A549 (cell line): ENCODE measurements at regions not wholly inside any gene's neighbourhood (a gene's known extent, or its start where the extent isn't known, plus 50 kb on each side); places are given as distances from the start of the nearest gene placed in this dataset.

Source experiments
- ATAC-seq, 2 experiments: fragments of 200-7000 bp in 1 of 2; fragments of >200 bp in 1 of 2; cut with Nextera tagmentation in 1 of 2; cut with Tn5 transposase in 1 of 2; 3 replicates each; pipeline versions ENCODE4 v1.8.0 to v1.9.1; 2018 to 2020; ENCODE audit warnings: mild to moderate bottlenecking in 1 of 2, moderate library complexity in 1 of 2
- CTCF ChIA-PET: fragments of 300-600 bp; sonication (Branson Sonifier 250); formaldehyde crosslinking; extraction: SDS; loops from one replicate; lab custom pipeline; 2021; ENCODE audit warnings: antibody characterized with exemption, inconsistent platforms; lab: Yijun Ruan, JAX
- POLR2A ChIA-PET: fragments of 350-600 bp; formaldehyde crosslinking; extraction: SDS; loops from one replicate; lab custom pipeline; 2021; ENCODE audit warnings: antibody characterized with exemption, inconsistent platforms; lab: Yijun Ruan, JAX
- DNase-seq, 2 experiments: peaks; one replicate each; pipeline versions ENCODE4 v3.0.0 to v3.0.0-alpha.2; 2011 to 2016; ENCODE audit warnings: low read depth in 1 of 2, low spot score in 1 of 2
- FAIRE-seq: peaks from 2 replicates; lab custom pipeline; 2011; peaks lifted over from hg19 to GRCh38; lab: Jason Lieb, UNC
- H3K27ac ChIP-seq, 2 experiments: fragments of >200 bp; sonication (Bioruptor Twin); formaldehyde crosslinking; 3 replicates each; pipeline ENCODE4 v1.5.1; 2016 to 2017
- H3K4me1 ChIP-seq: fragments of >200 bp; sonication (Bioruptor Twin); formaldehyde crosslinking; 3 replicates; pipeline ENCODE4 v1.6.1; 2016
- H3K4me2 ChIP-seq: fragments of >200 bp; sonication (Bioruptor Twin); formaldehyde crosslinking; 3 replicates; pipeline ENCODE4 v1.6.1; 2016
- H3K4me3 ChIP-seq: fragments of >200 bp; sonication (Bioruptor Twin); formaldehyde crosslinking; 3 replicates; pipeline ENCODE4 v1.5.1; 2016
- H3K9me3 ChIP-seq: fragments of >200 bp; sonication (Bioruptor Twin); formaldehyde crosslinking; 3 replicates; pipeline ENCODE4 v1.6.1; 2016
- CEBPB ChIP-seq, 2 experiments: fragments of >200 bp in 1 of 2; sonication (Bioruptor Twin) in 1 of 2; formaldehyde crosslinking in 1 of 2; IDR thresholded peaks; 2 replicates each; pipeline ENCODE4 v1.6.1; 2012 to 2016
- CHD2 ChIP-seq: fragments of 150-350 bp; IDR thresholded peaks from 2 replicates; pipeline ENCODE4 v1.6.1; 2014; ENCODE audit warnings: low read length; ENCODE audit not compliant: partially characterized antibody
- CHD4 ChIP-seq: fragments of 200-600 bp; sonication (generic); IDR thresholded peaks from 2 replicates; pipeline ENCODE4 v1.6.1; 2016; ENCODE audit warnings: antibody characterized with exemption, mild to moderate bottlenecking, borderline replicate concordance
- EP300 ChIP-seq, 2 experiments: fragments of >200 bp; sonication (Bioruptor Twin); formaldehyde crosslinking; IDR thresholded peaks; 2 replicates in 1 of 2; 3 replicates in 1 of 2; pipeline ENCODE4 v1.6.1; 2016 to 2017
- ESRRA ChIP-seq: fragments of 150-350 bp; IDR thresholded peaks from 2 replicates; pipeline ENCODE4 v1.6.1; 2014; ENCODE audit warnings: mild to moderate bottlenecking, low read length, borderline replicate concordance
- GATA3 ChIP-seq: IDR thresholded peaks from 2 replicates; pipeline ENCODE4 v1.6.1; 2012; ENCODE audit warnings: borderline replicate concordance
- HOXA7 ChIP-seq: fragments of 250-450 bp; sonication (Bioruptor Pico); IDR thresholded peaks from 2 replicates; pipeline ENCODE4 v1.5.0; 2020; ENCODE audit warnings: mild to moderate bottlenecking, moderate library complexity
- HOXB13 ChIP-seq: fragments of 250-450 bp; sonication (Bioruptor Pico); IDR thresholded peaks from 2 replicates; pipeline ENCODE4 v1.5.0; 2020; ENCODE audit warnings: low read depth, mild to moderate bottlenecking, moderate library complexity
- JUN ChIP-seq, 2 experiments: fragments of >200 bp; sonication (Bioruptor Twin); formaldehyde crosslinking; IDR thresholded peaks; 2 replicates in 1 of 2; 3 replicates in 1 of 2; pipeline ENCODE4 v1.6.1; 2016 to 2017
- JUNB ChIP-seq: fragments of >200 bp; sonication (Bioruptor Twin); formaldehyde crosslinking; IDR thresholded peaks from 2 replicates; pipeline ENCODE4 v1.6.1; 2016
- MAFK ChIP-seq: fragments of 450-650 bp; IDR thresholded peaks from 2 replicates; pipeline ENCODE4 v1.6.1; 2014; ENCODE audit not compliant: partially characterized antibody
- NFE2L2 ChIP-seq: fragments of 150-350 bp; conservative IDR thresholded peaks from 2 replicates; pipeline ENCODE4 v1.6.1; 2014; ENCODE audit warnings: low read length
- POLR2AphosphoS2 ChIP-seq: conservative IDR thresholded peaks from 2 replicates; pipeline ENCODE4 v1.6.1; 2012; ENCODE audit warnings: low read length, improper control_type of control experiment, inconsistent platforms
- RAD21 ChIP-seq, 2 experiments: fragments of >200 bp in 1 of 2; sonication (Bioruptor Twin) in 1 of 2; formaldehyde crosslinking in 1 of 2; IDR thresholded peaks in 1 of 2; conservative IDR thresholded peaks in 1 of 2; 2 replicates in 1 of 2; 3 replicates in 1 of 2; pipeline ENCODE4 v1.6.1; 2012 to 2018; ENCODE audit warnings: inconsistent platforms in 1 of 2
- ZC3H11A ChIP-seq: fragments of 450-650 bp; IDR thresholded peaks from 2 replicates; pipeline ENCODE4 v1.6.1; 2014; ENCODE audit warnings: antibody characterized with exemption, mild to moderate bottlenecking
- ZSCAN20 ChIP-seq: fragments of 250-450 bp; sonication (Bioruptor Pico); IDR thresholded peaks from 2 replicates; pipeline ENCODE4 v1.8.0; 2022; ENCODE audit warnings: mild to moderate bottlenecking, moderate library complexity
- WGBS: methylation state at CpG from one replicate; pipeline ENCODE4 v1.1.6; 2017; ENCODE audit errors: missing lambda C conversion rate; 5-methylcytosine and 5-hydroxymethylcytosine counted together
- TF ChIP-seq, protein P1 (sequence below): fragments of 250-450 bp; sonication (Bioruptor Pico); IDR thresholded peaks from 2 replicates; pipeline ENCODE4 v1.5.0; 2020; ENCODE audit warnings: low read depth, mild to moderate bottlenecking, moderate library complexity
- TF ChIP-seq, protein P2 (sequence below): IDR thresholded peaks from 2 replicates; pipeline ENCODE4 v1.6.1; 2012
- TF ChIP-seq, protein P3 (sequence below): IDR thresholded peaks from 2 replicates; pipeline ENCODE4 v1.6.1; 2012
- TF ChIP-seq, protein P4 (sequence below): fragments of 450-650 bp; IDR thresholded peaks from 2 replicates; pipeline ENCODE4 v1.6.1; 2014; ENCODE audit warnings: antibody characterized with exemption

DNA sequence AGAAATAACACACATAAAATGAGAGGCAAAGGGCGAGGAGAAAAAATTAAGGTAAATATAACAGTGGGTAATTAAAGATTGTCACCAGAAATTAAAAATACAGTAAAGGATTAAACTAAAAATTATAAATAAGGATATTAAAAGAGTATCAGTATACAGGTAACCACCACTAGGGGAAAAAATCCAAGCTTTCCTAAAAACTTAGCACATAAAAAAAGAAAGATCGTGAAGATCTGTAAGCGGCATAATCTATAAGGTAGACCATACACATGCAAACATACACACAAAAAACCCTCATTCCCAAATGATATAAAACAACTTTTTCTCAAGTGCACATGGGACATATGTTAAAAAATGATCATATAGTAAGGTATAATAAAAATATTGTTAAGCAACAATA lies 577.3 kb upstream of the NUDT12 start:
- ChIA-PET POLR2A (no interaction called here), CTCF (no interaction called here)
- Histone ChIP-seq H3K4me1 (no peaks in the 10 kb centered on the region), H3K4me3 (no peak overlapping the region), H3K4me2 (no peak overlapping the region), H3K27ac (no peak overlapping the region), H3K9me3 (no peaks in the 10 kb centered on the region)
- WGBS = 71% methylated on average over 3 of the region's 3 CpGs
- TF ChIP-seq CHD2 (no peak), NFE2L2 (no peak), HOXA7 (CRISPR knock-in tag) (no peak), EP300 (IDR thresholded peaks at IDR 0.05) (no peak), ESRRA (no peak), ZC3H11A (no peak), CHD4 (no peak), MAFK (no peak), JUN (IDR thresholded peaks at IDR 0.05) (no peak), RAD21 (conservative IDR thresholded peaks at IDR 0.05 in 1 of 2, IDR thresholded peaks at IDR 0.05 in 1 of 2) (no peak)
- TF ChIP-seq, protein P1, sequence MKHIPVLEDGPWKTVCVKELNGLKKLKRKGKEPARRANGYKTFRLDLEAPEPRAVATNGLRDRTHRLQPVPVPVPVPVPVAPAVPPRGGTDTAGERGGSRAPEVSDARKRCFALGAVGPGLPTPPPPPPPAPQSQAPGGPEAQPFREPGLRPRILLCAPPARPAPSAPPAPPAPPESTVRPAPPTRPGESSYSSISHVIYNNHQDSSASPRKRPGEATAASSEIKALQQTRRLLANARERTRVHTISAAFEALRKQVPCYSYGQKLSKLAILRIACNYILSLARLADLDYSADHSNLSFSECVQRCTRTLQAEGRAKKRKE (CRISPR knock-in tag) = no peak
- TF ChIP-seq, protein P2, sequence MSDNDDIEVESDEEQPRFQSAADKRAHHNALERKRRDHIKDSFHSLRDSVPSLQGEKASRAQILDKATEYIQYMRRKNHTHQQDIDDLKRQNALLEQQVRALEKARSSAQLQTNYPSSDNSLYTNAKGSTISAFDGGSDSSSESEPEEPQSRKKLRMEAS = no peak
- TF ChIP-seq, protein P3, sequence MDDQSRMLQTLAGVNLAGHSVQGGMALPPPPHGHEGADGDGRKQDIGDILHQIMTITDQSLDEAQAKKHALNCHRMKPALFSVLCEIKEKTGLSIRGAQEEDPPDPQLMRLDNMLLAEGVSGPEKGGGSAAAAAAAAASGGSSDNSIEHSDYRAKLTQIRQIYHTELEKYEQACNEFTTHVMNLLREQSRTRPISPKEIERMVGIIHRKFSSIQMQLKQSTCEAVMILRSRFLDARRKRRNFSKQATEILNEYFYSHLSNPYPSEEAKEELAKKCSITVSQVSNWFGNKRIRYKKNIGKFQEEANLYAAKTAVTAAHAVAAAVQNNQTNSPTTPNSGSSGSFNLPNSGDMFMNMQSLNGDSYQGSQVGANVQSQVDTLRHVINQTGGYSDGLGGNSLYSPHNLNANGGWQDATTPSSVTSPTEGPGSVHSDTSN = no peak
- FAIRE-seq (no peak), ATAC-seq (no peak), DNase-seq (no peak)

DNA sequence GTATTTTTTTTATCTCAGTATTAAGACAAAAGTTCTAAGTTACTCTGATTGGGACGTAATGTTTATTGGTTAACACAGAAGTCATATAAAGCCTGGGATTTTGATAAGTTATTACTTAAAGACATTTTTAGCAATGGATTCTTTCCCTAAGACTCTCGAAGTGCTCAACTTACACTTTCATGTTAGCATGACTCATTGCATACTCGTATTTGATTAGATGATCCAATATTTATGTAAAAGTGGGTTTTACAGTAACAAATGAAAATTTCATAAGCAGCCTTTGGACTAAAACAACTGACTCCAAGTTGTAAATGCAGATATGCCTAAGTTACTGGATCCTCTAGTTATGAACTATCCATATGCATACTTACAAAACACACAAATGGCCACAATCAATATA lies 567.7 kb upstream of the NUDT12 start:
- ChIA-PET POLR2A (no interaction called here), CTCF (no interaction called here)
- Histone ChIP-seq H3K9me3 (peaks cover 6% of the 10 kb centered on the region), H3K4me2 (no peak overlapping the region), H3K27ac (no peak overlapping the region), H3K4me1 (no peaks in the 10 kb centered on the region), H3K4me3 (no peak overlapping the region)
- TF ChIP-seq, protein P4, sequence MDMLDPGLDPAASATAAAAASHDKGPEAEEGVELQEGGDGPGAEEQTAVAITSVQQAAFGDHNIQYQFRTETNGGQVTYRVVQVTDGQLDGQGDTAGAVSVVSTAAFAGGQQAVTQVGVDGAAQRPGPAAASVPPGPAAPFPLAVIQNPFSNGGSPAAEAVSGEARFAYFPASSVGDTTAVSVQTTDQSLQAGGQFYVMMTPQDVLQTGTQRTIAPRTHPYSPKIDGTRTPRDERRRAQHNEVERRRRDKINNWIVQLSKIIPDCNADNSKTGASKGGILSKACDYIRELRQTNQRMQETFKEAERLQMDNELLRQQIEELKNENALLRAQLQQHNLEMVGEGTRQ = no peak
- TF ChIP-seq POLR2AphosphoS2 (no peak), JUNB (no peak), ZC3H11A (no peak), HOXB13 (CRISPR knock-in tag) (no peak), GATA3 (no peak), ZSCAN20 (no peak)
- TF ChIP-seq, protein P3 = no peak
- FAIRE-seq (no peak), DNase-seq (no peak), ATAC-seq (no peak)
- 37% methylated on average over 3 of the region's 3 CpGs for WGBS

DNA sequence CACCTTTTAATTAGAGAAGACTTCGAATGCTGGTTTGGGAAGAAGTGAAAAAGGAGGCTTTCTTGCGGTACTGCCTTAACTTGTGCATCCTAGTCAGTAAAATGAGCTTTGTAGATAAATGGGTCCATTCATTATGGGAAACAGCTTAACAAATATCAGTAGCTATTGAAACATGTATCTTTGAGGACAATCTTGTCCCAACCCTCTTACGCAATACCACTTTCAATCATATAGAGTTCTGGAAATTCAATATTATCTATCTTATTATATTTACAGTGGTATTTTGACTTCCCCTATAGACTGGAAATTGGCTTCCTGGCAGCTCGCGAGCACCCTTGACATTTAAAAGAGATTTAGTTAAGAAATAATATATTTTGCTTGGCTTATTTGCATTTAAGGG lies 565.8 kb upstream of the NUDT12 start:
- Histone ChIP-seq H3K4me3 (no peak overlapping the region), H3K4me1 (no peaks in the 10 kb centered on the region), H3K9me3 (no peaks in the 10 kb centered on the region), H3K27ac (no peak overlapping the region), H3K4me2 (no peak overlapping the region)
- ChIA-PET CTCF (no interaction called here), POLR2A (no interaction called here)
- TF ChIP-seq JUN (IDR thresholded peaks at IDR 0.05) (no peak), CEBPB (IDR thresholded peaks at IDR 0.05) (peak; percentile 47 to 54; a peak in 2 of 4 replicates)
- ATAC-seq = no peak
- no peak for DNase-seq
- no peak for FAIRE-seq
- WGBS = 52% methylated on average over 5 of the region's 5 CpGs
